Panc1 (cell line): ENCODE measurements at regions not wholly inside any gene's neighbourhood (a gene's known extent, or its start where the extent isn't known, plus 50 kb on each side); places are given as distances from the start of the nearest gene placed in this dataset.

ENCODE experiments used
- ATAC-seq: fragments of 200-7000 bp; cut with Tn5 transposase; 2 replicates; pipeline ENCODE4 v1.9.1; 2020; ENCODE audit warnings: mild to moderate bottlenecking, moderate library complexity
- BruUV-seq: library from RNA; stranded (reverse); fragments of 400-500 nt; replicated peaks from 2 replicates; lab custom pipeline; 2021; lab: Mats Ljungman, UMichigan
- CTCF ChIA-PET: fragments of 300-600 bp; sonication (Branson Sonifier 250); formaldehyde crosslinking; loops from one replicate; lab custom pipeline; 2022; ENCODE audit warnings: antibody characterized with exemption; lab: Charles Lee
- POLR2A ChIA-PET: fragments of 300-600 bp; sonication (Branson Sonifier 250); formaldehyde crosslinking; loops from one replicate; lab custom pipeline; 2022; ENCODE audit warnings: antibody characterized with exemption; lab: Charles Lee
- DNase-seq: peaks from one replicate; pipeline ENCODE4 v3.0.0-alpha.2; 2010; ENCODE audit warnings: low read depth, low spot score
- H3K27ac ChIP-seq: 2 replicates; pipeline ENCODE4 v1.5.1; 2011; ENCODE audit warnings: mild to moderate bottlenecking, low read length, inconsistent platforms
- H3K27me3 ChIP-seq: fragments of 200-500 bp; sonication (Bioruptor generic); 2 replicates; pipeline ENCODE4 v1.6.0; 2014; ENCODE audit warnings: low read length, inconsistent platforms; ENCODE audit not compliant: control insufficient read depth, insufficient read depth
- H3K36me3 ChIP-seq: fragments of 200-500 bp; sonication (Bioruptor generic); 2 replicates; pipeline ENCODE4 v1.5.1; 2014; ENCODE audit warnings: inconsistent platforms, mild to moderate bottlenecking, low read length, moderate library complexity; ENCODE audit not compliant: control insufficient read depth, insufficient read depth
- H3K4me1 ChIP-seq: 2 replicates; pipeline ENCODE4 v1.5.1; 2011; ENCODE audit warnings: inconsistent platforms, mild to moderate bottlenecking, low read length, moderate library complexity; ENCODE audit not compliant: control insufficient read depth, insufficient read depth
- H3K4me3 ChIP-seq, 2 experiments: 2 replicates each; pipeline ENCODE4 v1.5.1; 2011 to 2012; ENCODE audit warnings: low read depth in 2 of 2, low read length in 2 of 2, mild to moderate bottlenecking in 2 of 2, inconsistent platforms in 1 of 2, moderate library complexity in 1 of 2
- H3K9me3 ChIP-seq: fragments of 200-500 bp; sonication (Bioruptor generic); 2 replicates; pipeline ENCODE4 v1.5.1; 2014; ENCODE audit warnings: low read depth, mild to moderate bottlenecking, inconsistent platforms, low read length, moderate library complexity; ENCODE audit not compliant: control insufficient read depth, insufficient read depth
- POLR2AphosphoS5 ChIP-seq: IDR thresholded peaks from 2 replicates; pipeline ENCODE4 v1.6.1; 2012; ENCODE audit warnings: mild to moderate bottlenecking, low read depth, low read length, moderate library complexity
- SIN3A ChIP-seq: IDR thresholded peaks from 2 replicates; pipeline ENCODE4 v1.6.1; 2012; ENCODE audit warnings: low read depth, mild to moderate bottlenecking, low read length, moderate library complexity, borderline replicate concordance; ENCODE audit not compliant: insufficient read depth
- TCF7L2 ChIP-seq: IDR thresholded peaks from 2 replicates; pipeline ENCODE4 v1.6.1; 2011; ENCODE audit warnings: mild to moderate bottlenecking, low read depth, low read length, inconsistent platforms
- in situ Hi-C: cut with HindIII; loops from 2 replicates; pipeline ENCODE4 v1.10.0; 2016; ENCODE audit warnings: low sequenced_read_pairs, low pct_unique_long_range_greater_than_20kb
- intact Hi-C: fragments of 100-400 bp; cut with micrococcal nuclease; formaldehyde crosslinking; loops from one replicate; pipeline ENCODE4 v1.10.0; 2022; ENCODE audit not compliant: unreplicated experiment
- TF ChIP-seq, protein P1 (sequence below): fragments of 450-650 bp; IDR thresholded peaks from 2 replicates; pipeline ENCODE4 v1.5.1; 2017; ENCODE audit warnings: mild to moderate bottlenecking
- TF ChIP-seq, protein P2 (sequence below), 2 experiments: IDR thresholded peaks; 2 replicates each; pipeline ENCODE4 v1.6.1; 2011 to 2012; ENCODE audit warnings: low read depth in 2 of 2, control low read depth in 1 of 2, low read length in 1 of 2, mild to moderate bottlenecking in 1 of 2, moderate library complexity in 1 of 2; ENCODE audit not compliant: insufficient read depth in 1 of 2

DNA sequence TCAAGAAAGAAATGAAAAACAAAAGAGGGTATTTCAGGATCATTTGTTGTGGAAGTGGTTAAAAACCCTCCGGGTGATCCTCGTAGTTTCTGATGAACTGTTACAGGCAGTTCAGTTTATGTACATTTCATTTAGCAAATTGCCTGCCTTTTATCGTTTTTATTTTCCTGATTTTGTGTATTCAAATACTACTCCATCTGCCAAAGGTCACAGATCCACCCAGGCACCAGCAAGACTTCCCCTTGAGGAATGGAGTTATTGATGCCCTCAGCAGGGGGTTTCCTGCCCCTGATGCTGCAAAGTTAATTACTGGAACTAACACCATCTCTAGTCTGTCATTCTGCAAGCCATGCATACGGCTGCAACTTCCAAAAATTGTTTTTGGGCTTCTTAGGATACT, 641.9 kb downstream of the SLC4A3 start:
- intact Hi-C loops (no loop called here), in situ Hi-C loops (no loop called here)
- no peaks in the 10 kb centered on the region for H3K4me1 ChIP-seq
- ChIA-PET CTCF (no interaction called here), POLR2A (no interaction called here)
- BruUV-seq = no TSS peak
- ATAC-seq = no peak
- no peak for DNase-seq
- no peaks in the 10 kb centered on the region for H3K27me3 ChIP-seq
- H3K36me3 ChIP-seq = no peaks in the 10 kb centered on the region
- no peak for TF ChIP-seq TCF7L2
- TF ChIP-seq, protein P1, sequence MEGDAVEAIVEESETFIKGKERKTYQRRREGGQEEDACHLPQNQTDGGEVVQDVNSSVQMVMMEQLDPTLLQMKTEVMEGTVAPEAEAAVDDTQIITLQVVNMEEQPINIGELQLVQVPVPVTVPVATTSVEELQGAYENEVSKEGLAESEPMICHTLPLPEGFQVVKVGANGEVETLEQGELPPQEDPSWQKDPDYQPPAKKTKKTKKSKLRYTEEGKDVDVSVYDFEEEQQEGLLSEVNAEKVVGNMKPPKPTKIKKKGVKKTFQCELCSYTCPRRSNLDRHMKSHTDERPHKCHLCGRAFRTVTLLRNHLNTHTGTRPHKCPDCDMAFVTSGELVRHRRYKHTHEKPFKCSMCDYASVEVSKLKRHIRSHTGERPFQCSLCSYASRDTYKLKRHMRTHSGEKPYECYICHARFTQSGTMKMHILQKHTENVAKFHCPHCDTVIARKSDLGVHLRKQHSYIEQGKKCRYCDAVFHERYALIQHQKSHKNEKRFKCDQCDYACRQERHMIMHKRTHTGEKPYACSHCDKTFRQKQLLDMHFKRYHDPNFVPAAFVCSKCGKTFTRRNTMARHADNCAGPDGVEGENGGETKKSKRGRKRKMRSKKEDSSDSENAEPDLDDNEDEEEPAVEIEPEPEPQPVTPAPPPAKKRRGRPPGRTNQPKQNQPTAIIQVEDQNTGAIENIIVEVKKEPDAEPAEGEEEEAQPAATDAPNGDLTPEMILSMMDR = no peak
- no peak for TF ChIP-seq SIN3A
- TF ChIP-seq, protein P2, sequence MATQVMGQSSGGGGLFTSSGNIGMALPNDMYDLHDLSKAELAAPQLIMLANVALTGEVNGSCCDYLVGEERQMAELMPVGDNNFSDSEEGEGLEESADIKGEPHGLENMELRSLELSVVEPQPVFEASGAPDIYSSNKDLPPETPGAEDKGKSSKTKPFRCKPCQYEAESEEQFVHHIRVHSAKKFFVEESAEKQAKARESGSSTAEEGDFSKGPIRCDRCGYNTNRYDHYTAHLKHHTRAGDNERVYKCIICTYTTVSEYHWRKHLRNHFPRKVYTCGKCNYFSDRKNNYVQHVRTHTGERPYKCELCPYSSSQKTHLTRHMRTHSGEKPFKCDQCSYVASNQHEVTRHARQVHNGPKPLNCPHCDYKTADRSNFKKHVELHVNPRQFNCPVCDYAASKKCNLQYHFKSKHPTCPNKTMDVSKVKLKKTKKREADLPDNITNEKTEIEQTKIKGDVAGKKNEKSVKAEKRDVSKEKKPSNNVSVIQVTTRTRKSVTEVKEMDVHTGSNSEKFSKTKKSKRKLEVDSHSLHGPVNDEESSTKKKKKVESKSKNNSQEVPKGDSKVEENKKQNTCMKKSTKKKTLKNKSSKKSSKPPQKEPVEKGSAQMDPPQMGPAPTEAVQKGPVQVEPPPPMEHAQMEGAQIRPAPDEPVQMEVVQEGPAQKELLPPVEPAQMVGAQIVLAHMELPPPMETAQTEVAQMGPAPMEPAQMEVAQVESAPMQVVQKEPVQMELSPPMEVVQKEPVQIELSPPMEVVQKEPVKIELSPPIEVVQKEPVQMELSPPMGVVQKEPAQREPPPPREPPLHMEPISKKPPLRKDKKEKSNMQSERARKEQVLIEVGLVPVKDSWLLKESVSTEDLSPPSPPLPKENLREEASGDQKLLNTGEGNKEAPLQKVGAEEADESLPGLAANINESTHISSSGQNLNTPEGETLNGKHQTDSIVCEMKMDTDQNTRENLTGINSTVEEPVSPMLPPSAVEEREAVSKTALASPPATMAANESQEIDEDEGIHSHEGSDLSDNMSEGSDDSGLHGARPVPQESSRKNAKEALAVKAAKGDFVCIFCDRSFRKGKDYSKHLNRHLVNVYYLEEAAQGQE (IDR thresholded peaks at IDR 0.05; ENCODE audit: insufficient read depth in 1 of 2, low read depth in 2 of 2, low read length in 1 of 2) = no peak
- TF ChIP-seq POLR2AphosphoS5 = no peak
- H3K27ac ChIP-seq = no peak overlapping the region
- no peak overlapping the region for H3K4me3 ChIP-seq
- H3K9me3 ChIP-seq = no peaks in the 10 kb centered on the region

GRCh38 chr2:220270481-220271070, 643.1 kb downstream of the SLC4A3 start:
- ATAC-seq (no peak), DNase-seq (no peak)
- Histone ChIP-seq H3K4me3 (no peak overlapping the region), H3K36me3 (no peaks in the 10 kb centered on the region), H3K27ac (no peak overlapping the region), H3K9me3 (no peaks in the 10 kb centered on the region), H3K4me1 (no peaks in the 10 kb centered on the region), H3K27me3 (no peaks in the 10 kb centered on the region)
- in situ Hi-C loops = no loop called here
- TF ChIP-seq, protein P2 (IDR thresholded peaks at IDR 0.05; ENCODE audit: insufficient read depth in 1 of 2, low read depth in 2 of 2, low read length in 1 of 2) = no peak
- TF ChIP-seq, protein P1 = no peak
- TF ChIP-seq SIN3A = no peak
- TF ChIP-seq POLR2AphosphoS5 = no peak
- no peak for TF ChIP-seq TCF7L2
- ChIA-PET POLR2A (interaction anchor here (0.7 kb wide), 1 partner anchor 223 kb away, joined by 7 read pairs; no protein-coding TSS in a partner anchor), CTCF (interaction anchor here (0.6 to 0.7 kb wide), 2 partner anchors 37 to 881 kb away, joined by 3 to 8 read pairs; no protein-coding TSS in a partner anchor)
- intact Hi-C loops = no loop called here
- BruUV-seq = no TSS peak
